H1 (cell line): ENCODE measurements at regions not wholly inside any gene's neighbourhood (a gene's known extent, or its start where the extent isn't known, plus 50 kb on each side); places are given as distances from the start of the nearest gene placed in this dataset.

Experiments
- BCL11A ChIP-seq, 2 experiments: IDR thresholded peaks; one replicate each; pipeline ENCODE4 v1.6.1; 2011; ENCODE audit warnings: low read depth in 2 of 2, low read length in 2 of 2, mild to moderate bottlenecking in 2 of 2
- CBX8 ChIP-seq: fragments of 300-800, 300-1000 bp; sonication (generic); IDR thresholded peaks from 2 replicates; pipeline ENCODE4 v1.7.1; 2016; ENCODE audit warnings: low read depth, low read length, borderline replicate concordance
- CHD7 ChIP-seq: fragments of 300-600 bp; sonication (generic); IDR thresholded peaks from 2 replicates; pipeline ENCODE4 v1.7.1; 2012; ENCODE audit warnings: low read length, moderate library complexity, mild to moderate bottlenecking, inconsistent platforms; ENCODE audit not compliant: insufficient replicate concordance
- EGR1 ChIP-seq: IDR thresholded peaks from 2 replicates; pipeline ENCODE4 v1.6.1; 2011; ENCODE audit warnings: low read depth, low read length, borderline replicate concordance
- HDAC6 ChIP-seq: IDR thresholded peaks from one replicate; pipeline ENCODE4 v1.7.1; 2012; ENCODE audit warnings: low read depth, mild to moderate bottlenecking, inconsistent platforms, low read length, moderate library complexity
- KDM5A ChIP-seq: fragments of 200-600 bp; IDR thresholded peaks from 2 replicates; pipeline ENCODE4 v1.7.1; 2012; ENCODE audit warnings: mild to moderate bottlenecking, low read length, inconsistent platforms, mixed read lengths
- POU5F1 ChIP-seq: IDR thresholded peaks from 2 replicates; pipeline ENCODE4 v1.6.1; 2011; ENCODE audit warnings: low read depth, mild to moderate bottlenecking, low read length, moderate library complexity
- SIX5 ChIP-seq: IDR thresholded peaks from 2 replicates; pipeline ENCODE4 v1.6.1; 2011; ENCODE audit warnings: mild to moderate bottlenecking, low read depth, low read length
- SP4 ChIP-seq: IDR thresholded peaks from 2 replicates; pipeline ENCODE4 v1.6.1; 2012; ENCODE audit warnings: low read length, inconsistent platforms
- SUZ12 ChIP-seq: fragments of 200-600 bp; sonication (generic); IDR thresholded peaks from 2 replicates; pipeline ENCODE4 v1.6.1; 2012; ENCODE audit warnings: mild to moderate bottlenecking, inconsistent platforms, low read length, moderate library complexity, mixed read lengths
- TF ChIP-seq, protein P1 (sequence below), 3 experiments: IDR thresholded peaks; 1 replicate in 2 of 3; 2 replicates in 1 of 3; pipeline versions ENCODE4 v1.5.1 to v1.6.1; 2011; ENCODE audit warnings: low read length in 3 of 3, mild to moderate bottlenecking in 3 of 3, inconsistent platforms in 2 of 3, low read depth in 1 of 3, moderate library complexity in 1 of 3; ENCODE audit not compliant: insufficient read depth in 1 of 3; ENCODE audit errors: control extremely low read depth in 1 of 3

GRCh38 chr6:23301556-23301955, 732.2 kb downstream of the HDGFL1 start (continued):
- TF ChIP-seq CHD7: no peak
- TF ChIP-seq HDAC6: no peak
- TF ChIP-seq CBX8: no peak
- TF ChIP-seq SP4: no peak
- no peak for TF ChIP-seq POU5F1
- TF ChIP-seq, protein P1, sequence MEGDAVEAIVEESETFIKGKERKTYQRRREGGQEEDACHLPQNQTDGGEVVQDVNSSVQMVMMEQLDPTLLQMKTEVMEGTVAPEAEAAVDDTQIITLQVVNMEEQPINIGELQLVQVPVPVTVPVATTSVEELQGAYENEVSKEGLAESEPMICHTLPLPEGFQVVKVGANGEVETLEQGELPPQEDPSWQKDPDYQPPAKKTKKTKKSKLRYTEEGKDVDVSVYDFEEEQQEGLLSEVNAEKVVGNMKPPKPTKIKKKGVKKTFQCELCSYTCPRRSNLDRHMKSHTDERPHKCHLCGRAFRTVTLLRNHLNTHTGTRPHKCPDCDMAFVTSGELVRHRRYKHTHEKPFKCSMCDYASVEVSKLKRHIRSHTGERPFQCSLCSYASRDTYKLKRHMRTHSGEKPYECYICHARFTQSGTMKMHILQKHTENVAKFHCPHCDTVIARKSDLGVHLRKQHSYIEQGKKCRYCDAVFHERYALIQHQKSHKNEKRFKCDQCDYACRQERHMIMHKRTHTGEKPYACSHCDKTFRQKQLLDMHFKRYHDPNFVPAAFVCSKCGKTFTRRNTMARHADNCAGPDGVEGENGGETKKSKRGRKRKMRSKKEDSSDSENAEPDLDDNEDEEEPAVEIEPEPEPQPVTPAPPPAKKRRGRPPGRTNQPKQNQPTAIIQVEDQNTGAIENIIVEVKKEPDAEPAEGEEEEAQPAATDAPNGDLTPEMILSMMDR (IDR thresholded peaks at IDR 0.05; ENCODE audit: control extremely low read depth in 1 of 3, insufficient read depth in 1 of 3, low read depth in 1 of 3, low read length in 3 of 3): no peak
- no peak for TF ChIP-seq EGR1
- TF ChIP-seq SUZ12: no peak
- TF ChIP-seq BCL11A (IDR thresholded peaks at IDR 0.05; ENCODE audit: low read depth in 2 of 2, low read length in 2 of 2): no peak
- TF ChIP-seq SIX5: no peak
- TF ChIP-seq KDM5A: no peak
